Renal pelvis (tissue), 1 donor: ENCODE measurements at regions not wholly inside any gene's neighbourhood (a gene's known extent, or its start where the extent isn't known, plus 50 kb on each side); places are given as distances from the start of the nearest gene placed in this dataset.

Experiments
- DNase-seq: peaks from one replicate; pipeline ENCODE4 v3.0.0-alpha.2; 2013

- no peak for DNase-seq
These were observed 2032.6 kb downstream of the MAT2B start for GRCh38 chr5:165538065-165538464.

GRCh38 chr5:165559645-165560044, 2054.2 kb downstream of the MAT2B start:
- no peak for DNase-seq

DNA sequence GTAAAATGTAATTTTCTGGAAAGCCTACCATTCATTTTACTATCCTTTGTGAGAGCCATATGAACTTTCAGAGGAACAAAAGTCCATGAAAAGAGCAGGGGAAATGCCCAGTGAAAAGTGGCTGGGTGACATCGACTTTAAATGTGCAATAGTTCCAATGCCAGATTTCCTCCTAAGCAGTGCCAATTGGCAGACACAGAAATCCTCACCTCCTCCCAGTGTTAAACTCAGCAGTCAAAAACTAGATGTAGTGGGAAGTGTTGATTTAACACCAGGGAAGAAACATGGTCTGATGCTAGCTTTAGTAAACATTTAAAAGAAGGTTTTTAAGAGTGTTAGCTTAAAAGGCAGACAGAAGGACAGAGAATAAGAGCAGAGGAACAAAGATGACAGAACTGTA, 2055.2 kb downstream of the MAT2B start:
- DNase-seq: no peak

- no peak for DNase-seq
These were observed 2060.5 kb downstream of the MAT2B start for GRCh38 chr5:165565911-165566310.

- no peak for DNase-seq
These were observed 2064.1 kb downstream of the MAT2B start for GRCh38 chr5:165569551-165569950.

DNA sequence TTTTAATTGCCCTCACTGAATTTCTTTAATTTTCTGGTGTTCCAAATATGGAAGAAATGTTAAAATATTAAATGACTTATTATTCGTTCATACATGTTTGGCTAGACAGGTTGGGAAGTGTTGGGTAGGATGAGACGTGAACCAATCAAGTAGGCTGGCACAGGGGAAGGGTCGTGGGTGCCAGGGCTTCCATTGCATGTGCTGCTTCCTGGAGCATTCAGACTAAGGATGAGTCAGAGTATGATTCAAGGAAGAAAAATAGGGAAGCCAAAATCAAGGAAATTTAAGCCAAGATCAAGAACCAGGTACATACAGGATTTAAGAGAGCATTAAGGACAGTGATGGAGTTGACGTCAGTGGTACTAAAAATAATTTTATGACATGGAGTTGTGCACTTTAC, 2068.0 kb downstream of the MAT2B start:
- DNase-seq: no peak

DNA sequence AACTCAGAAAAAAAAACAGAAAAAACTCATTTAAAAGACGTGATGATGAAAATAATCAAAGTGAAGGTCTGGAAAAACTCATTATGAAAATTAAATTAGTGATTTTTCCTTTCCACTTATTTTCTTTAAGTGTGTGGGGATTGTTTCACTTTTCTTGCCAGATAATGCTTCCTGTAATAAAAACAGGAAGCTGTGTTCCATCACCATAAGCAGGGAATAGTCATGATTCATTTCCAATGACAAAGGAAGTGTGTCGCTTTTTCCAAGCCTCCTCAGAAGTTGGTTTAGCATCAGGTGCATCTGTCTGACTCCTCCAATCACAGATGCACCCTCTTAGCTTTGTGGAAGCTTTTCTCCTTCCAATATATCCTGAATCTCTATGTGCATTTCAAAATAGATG, 2068.7 kb downstream of the MAT2B start:
- no peak for DNase-seq

DNA sequence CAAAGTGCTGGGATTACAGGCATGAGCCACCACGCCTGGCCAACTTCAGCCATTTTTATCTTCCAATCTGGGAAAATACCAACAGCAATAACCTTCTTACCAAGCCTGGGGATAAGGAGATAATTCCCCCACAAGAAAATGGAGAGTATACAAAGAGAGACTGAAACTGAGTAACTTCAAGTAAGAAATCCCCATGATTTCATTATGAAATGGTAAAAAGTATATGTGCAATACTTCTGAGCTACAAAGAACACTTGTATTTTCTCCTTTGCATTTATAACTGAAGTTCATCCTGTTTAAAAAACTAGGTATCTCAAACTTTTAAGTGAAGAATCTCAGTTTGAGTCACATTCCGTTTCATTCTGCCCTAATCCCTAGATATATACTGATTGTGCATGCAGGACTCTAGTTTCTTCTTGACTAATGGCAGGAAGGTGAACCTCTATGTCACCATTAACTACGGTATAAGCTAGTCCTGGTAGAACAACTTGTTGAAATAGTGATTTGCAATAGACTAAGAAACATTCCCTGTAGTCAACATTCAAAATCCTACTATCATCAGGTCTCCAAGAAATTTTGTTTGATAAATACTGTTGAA, 2071.4 kb downstream of the MAT2B start:
- DNase-seq: no peak

- DNase-seq: no peak
These were observed 2074.5 kb downstream of the MAT2B start for GRCh38 chr5:165579911-165580310.

- no peak for DNase-seq
These were observed 2089.3 kb downstream of the MAT2B start for GRCh38 chr5:165594693-165595092.

DNA sequence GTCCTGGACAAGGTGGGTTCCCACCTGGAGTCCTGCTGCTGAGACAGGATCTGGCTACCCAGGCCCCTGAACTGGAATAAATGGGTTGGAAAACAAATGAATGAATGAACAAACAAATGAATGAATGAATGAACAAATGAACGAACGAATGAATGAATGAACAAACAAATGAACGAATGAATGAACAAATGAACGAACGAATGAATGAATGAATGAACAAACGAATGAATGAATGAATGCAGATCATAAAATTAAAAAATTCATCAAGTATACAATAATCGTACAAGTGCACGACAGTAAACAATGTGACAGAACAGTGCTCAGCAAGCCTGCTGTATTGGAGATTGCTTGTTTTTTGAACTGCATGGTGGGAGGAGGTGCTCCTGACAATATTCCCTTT, 2097.1 kb downstream of the MAT2B start:
- no peak for DNase-seq

DNA sequence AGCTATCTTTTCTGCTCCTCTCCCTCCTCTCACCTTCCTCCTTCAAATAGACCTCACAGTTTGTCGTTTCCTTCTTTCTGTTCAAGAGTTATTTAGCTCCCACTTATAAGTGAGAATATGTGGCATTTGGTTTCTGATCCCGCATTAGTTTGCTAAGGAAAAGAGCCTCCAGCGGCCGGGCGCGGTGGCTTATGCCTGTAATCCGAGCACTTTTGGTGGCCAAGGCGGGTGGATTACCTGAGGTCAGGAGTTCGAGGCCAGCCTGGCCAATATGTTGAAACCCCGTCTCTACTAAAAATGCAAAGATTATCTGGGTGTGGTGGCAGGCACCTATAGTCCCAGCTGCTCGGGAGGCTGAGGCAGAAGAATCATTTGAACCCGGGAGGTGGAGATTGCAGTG, 2101.6 kb downstream of the MAT2B start:
- DNase-seq: no peak

- DNase-seq: no peak
These were observed 2104.5 kb downstream of the MAT2B start for GRCh38 chr5:165609871-165610270.

GRCh38 chr5:165616490-165617405, 2111.3 kb downstream of the MAT2B start:
- no peak for DNase-seq

DNA sequence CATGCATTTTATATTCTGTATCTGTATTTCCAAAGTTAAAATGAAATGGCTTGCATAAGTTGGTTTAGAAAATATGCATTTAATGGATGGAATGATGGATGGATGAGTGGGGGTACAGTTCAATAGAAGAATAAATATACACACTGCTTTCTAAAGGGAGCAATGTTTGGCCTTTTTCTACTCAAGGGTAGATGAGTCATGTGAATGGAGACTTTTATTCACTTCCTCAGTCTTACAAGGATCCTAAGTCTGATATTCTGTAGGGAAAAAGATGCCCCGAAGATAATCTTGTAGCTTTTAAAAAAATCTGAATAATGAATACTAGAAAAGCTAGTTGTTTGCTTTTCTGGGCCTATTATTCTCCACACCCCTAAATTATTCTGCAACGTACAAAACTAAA, 2112.1 kb downstream of the MAT2B start:
- no peak for DNase-seq

DNA sequence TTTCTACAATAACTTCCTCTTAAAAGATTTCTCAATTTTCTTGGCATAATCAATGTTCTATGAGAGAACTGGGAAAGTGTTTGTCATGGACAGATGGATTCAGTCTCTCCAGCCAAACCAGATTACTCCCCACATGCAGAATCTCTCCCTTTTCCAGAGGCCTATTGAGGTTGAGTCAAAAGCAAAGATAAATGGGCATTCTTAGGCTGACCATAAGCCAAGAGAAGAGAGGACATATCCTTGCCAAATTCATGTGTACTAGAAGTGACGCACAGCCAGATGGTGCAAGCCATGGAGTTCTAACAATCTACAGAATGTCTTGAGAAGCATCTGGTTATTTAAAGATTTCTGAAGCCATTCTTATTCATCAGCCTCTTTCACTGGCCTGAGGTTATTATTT, 2115.0 kb downstream of the MAT2B start:
- DNase-seq: no peak

DNA sequence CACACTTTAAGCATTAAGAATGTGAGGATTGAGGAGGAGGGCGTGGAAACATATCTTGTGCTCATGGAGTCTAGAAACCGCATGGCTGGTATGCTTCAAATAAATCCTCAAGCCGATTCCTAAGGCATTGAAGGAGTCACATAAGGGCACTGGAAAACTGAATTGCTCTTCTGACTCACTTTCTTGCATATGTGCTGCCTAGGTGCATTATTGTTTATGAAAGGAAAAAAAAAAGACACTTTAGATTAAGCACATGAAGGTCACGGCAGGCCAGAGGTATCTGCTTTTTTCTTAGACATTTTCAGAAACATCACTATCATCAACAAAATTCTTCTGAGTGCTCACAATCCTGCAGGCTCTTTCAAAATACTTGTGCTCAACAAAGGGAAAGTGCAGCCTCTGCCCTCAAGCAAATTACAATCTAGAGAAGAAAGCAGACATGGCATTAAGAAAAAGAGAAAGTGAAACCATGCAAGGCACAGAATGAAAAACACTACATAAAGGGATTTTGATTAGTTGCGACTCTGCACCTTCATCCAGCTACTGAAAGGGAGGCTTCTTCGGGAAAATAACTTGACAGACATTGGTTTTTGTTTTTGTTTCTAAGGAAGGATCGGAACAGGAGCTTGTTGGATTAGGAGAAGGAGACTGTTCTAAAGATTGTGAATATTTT, 2117.6 kb downstream of the MAT2B start:
- no peak for DNase-seq

GRCh38 chr5:165624166-165624946, 2118.9 kb downstream of the MAT2B start:
- no peak for DNase-seq

- no peak for DNase-seq
These were observed 2120.7 kb downstream of the MAT2B start for GRCh38 chr5:165626161-165626560.

GRCh38 chr5:165627548-165628170, 2122.2 kb downstream of the MAT2B start:
- DNase-seq: no peak

GRCh38 chr5:165630261-165630778, 2124.9 kb downstream of the MAT2B start:
- peak; percentile 72 for DNase-seq
